ELF-1 (cell line): ENCODE measurements at regions not wholly inside any gene's neighbourhood (a gene's known extent, or its start where the extent isn't known, plus 50 kb on each side); places are given as distances from the start of the nearest gene placed in this dataset.
A peak's percentile ranks its signal among the peaks of the same experiment; 100 is the strongest.
"Not testable (repeated sequence)": the region's sequence is repeated elsewhere in the genome, so short reads cannot be mapped to it uniquely, and the experiment has no call there.

Source experiments
- DNase-seq: peaks from one replicate; pipeline ENCODE4 v3.0.0-alpha.2; 2016; ENCODE audit warnings: low read depth, low spot score

GRCh38 chr22:49009359-49010063 lies 818.2 kb downstream of the BRD1 start:
- no peak for DNase-seq

GRCh38 chr22:49008682-49009235 lies 818.9 kb downstream of the BRD1 start:
- no peak for DNase-seq

- DNase-seq, result no peak
Measured at GRCh38 chr22:49007013-49007653, 820.5 kb downstream of the BRD1 start.

DNA sequence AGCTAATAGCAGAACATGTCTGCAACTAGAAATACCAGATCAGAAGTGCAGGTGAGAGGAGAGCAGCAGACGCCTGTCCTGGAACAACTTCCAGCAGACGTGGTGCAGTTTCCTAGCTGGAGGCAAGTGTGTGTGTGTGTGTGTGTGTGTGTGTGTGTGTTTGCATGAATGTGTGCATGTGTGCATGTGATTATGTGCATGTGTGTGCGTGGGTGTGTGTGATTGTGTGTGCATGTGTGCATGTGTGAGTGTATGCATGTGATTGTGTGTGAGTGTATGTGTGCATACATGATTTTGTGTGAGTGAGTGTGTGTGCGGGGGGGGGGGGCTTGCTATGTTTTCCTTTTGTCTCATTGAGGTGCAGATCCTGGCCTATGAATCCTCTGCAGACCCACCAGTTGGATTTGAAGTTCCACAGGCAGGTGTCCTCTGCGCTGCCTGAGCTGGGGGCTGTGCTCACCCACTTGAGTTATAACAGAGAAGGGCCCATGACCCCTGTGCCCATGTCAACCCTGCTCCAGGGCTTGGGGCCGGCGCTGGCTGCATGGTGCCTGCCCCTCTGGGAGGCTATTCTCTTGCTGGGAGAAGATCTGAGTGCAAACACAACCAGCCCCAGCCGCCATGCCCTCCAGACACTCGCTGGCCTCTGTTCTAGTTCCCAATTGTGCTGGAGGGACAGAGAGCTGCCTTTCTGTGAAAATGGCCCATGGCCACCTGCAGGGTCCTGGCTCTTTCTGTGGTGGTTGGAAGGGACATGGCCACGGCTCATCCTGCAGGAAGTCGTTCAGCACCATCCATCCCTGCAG lies 821.3 kb downstream of the BRD1 start:
- DNase-seq, result no peak

- no peak for DNase-seq
Measured at GRCh38 chr22:49005557-49005956, 822.1 kb downstream of the BRD1 start.

GRCh38 chr22:49004484-49005399 lies 822.9 kb downstream of the BRD1 start:
- peak; percentile 0 for DNase-seq

GRCh38 chr22:48997605-48998004 lies 830.1 kb downstream of the BRD1 start:
- not testable (repeated sequence) for DNase-seq

DNA sequence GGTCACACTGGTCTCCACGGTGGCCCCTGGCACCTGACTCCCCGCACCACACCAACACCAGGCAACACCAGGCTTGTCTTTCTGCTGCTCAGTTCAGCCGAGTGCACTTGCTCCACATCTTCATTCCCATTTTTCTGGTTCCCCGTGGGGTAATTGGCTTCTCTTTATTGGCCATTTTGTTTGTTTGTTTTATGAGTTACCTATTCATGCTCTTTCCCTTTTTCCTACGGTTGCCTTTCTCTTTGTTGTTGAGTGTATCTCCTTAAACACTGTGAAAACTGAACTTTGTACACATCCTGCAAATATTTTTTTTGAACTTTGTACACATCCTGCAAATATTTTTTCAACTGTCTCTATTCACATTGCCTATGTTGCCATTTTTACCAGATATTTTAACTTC lies 834.0 kb downstream of the BRD1 start:
- DNase-seq, result no peak

- DNase-seq, result no peak
Measured at GRCh38 chr22:48984639-48985038, 843.0 kb downstream of the BRD1 start.

GRCh38 chr22:48982321-48982905 lies 845.3 kb downstream of the BRD1 start:
- no peak for DNase-seq

GRCh38 chr22:48981371-48982061 lies 846.2 kb downstream of the BRD1 start:
- no peak for DNase-seq

DNA sequence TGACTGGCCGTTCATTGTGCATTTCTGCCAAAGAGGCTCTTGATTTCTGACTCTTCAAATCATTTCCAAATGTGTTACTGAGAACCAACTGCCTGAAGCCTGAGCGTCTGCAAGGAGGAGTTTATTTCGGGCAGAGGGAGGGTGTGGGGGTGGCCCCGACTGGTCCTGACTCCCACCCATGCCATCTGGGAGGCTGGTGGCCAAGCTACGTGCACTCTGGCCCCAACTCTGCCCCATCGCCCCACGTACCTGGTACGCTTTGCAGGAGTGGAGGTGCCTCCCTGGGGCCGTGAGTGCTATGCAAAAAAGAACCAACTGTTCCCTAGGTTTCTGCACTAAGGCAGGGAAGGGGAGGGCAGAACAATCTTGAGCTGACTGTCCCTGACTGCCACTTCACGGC lies 846.8 kb downstream of the BRD1 start:
- no peak for DNase-seq

GRCh38 chr22:48980409-48980808 lies 847.3 kb downstream of the BRD1 start:
- DNase-seq, result no peak

DNA sequence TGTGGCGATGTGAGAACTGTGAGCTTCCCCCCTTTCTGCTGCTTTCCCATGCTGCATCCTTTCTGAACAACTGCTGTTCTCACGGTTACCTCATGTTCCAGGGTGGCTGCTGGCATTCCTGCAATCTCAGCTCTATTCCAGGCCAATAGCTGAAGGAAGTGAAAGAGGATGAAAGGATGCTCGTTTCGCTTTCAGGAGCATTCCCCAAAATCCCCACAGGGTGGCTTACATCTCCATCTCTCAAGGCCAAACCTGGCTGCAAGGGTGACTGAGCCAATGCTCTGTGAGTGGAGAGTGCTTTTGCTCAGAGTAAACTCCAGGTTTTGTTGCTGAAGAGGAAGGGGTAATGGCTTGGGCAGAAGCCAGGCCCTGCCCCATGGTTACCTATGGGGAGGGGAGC lies 848.2 kb downstream of the BRD1 start:
- peak; percentile 81 for DNase-seq

DNA sequence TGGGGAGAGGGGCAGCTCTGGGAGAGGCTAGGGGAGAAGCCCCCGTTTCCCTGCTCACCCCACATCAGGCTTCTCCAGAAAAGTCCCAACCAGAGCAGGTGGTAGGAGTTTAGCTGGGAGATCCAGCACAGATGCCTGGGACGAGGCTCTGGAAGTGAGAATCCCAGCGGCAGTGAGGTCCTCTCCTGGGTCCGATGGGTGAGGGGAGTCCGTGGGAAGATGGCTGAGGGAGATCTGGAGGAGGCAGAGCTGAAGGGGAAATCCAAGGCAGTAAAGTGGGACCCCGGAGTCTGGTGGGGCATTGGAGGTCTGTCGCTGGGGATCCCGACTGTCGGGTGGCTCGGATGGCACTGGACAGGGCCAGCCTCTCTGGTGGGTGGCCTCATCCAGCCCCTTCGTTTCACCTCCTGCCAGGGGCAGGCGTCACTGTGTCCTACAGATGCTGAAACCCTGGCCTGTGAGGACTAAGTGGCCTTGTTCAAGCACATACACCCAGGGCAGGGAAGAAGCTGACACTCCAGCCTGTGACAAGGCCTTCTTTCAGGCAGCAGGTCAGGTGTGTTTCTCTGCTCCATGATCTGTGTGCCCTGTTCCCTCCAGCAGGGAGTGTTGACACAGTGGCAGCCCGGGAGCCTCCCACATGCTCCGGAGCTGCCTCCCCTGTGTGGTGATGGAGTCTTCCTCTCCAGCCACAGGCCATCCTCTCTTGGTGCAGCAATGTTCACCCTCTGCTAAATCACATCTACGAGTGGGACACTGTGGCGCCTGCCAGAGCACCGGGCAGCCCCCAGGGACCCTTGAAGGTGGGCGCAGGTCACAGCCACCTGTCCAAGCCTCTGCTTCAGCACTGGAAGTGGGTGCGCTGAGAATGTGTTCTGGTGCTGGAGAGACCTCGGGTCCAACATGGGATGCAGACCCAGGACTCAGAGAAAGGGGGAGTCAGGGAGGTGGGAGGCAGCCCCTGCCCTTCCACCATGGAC lies 850.8 kb downstream of the BRD1 start:
- DNase-seq, result no peak

GRCh38 chr22:48975886-48976285 lies 851.8 kb downstream of the BRD1 start:
- DNase-seq, result no peak

- DNase-seq, result no peak
Measured at GRCh38 chr22:48975316-48975741, 852.3 kb downstream of the BRD1 start.

DNA sequence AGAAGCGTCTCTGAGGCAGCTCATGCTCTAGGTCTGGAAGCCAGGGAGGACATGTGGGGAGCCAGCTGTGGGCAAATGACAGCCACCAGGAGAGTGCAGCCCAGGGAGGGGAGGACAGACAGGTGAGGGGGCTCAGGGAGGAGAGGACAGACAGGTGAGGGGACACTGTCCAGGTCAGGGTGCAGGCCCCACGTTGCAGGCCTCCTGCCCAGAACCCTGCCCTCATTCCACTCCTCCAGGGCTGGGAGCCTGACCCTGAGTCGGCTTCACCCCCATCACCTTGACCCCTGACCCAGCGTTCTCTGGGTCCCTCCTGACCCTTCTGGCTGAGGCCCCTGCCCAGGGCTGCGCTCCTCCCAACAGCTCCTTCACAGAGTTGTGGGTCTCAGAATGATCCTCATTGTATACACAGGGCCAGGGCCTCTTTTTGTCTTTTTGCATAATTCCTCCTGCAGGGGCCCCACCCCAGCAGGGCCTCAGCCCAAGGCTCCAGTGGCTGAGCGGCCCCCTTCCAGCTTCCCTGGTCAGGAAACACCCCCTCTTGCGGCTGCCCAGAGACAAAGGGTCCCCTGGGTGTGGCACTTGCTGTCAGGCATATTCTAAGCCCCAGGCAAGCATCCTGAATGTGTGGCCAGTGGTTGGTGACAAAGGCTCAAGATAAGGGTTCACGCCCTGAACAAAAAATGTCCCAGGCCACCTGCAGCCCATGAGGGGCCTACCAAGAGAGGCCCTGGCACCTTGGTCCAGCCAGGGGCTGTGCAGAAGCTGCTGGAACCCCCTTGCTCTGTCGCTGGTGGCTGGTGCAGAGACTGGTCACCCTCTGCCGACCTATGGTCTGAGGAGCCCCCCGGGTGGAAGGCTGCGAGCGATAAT lies 853.0 kb downstream of the BRD1 start:
- DNase-seq, result peak; percentile 21
